OCI-LY7 (cell line): ENCODE measurements at regions not wholly inside any gene's neighbourhood (a gene's known extent, or its start where the extent isn't known, plus 50 kb on each side); places are given as distances from the start of the nearest gene placed in this dataset.

Experiments used
- BruUV-seq: library from RNA; stranded (reverse); fragments of 400-500 nt; replicated peaks from 2 replicates; lab custom pipeline; 2021; lab: Mats Ljungman, UMichigan
- CTCF ChIA-PET: fragments of 300-600 bp; sonication (Branson Sonifier 250); formaldehyde crosslinking; loops from one replicate; lab custom pipeline; 2022; ENCODE audit warnings: antibody characterized with exemption; ENCODE audit not compliant: unreplicated experiment; lab: Charles Lee
- POLR2A ChIA-PET: fragments of 300-600 bp; sonication (Branson Sonifier 250); formaldehyde crosslinking; loops from one replicate; lab custom pipeline; 2022; ENCODE audit warnings: antibody characterized with exemption; lab: Charles Lee
- DNase-seq: peaks from one replicate; pipeline ENCODE4 v3.0.0-alpha.2; 2015; ENCODE audit warnings: low spot score
- H2AFZ ChIP-seq: fragments of 200-600 bp; sonication (generic), shearing (Covaris generic); 2 replicates; pipeline ENCODE4 v1.6.1; 2014; ENCODE audit warnings: mild to moderate bottlenecking, antibody characterized with exemption, low read length, moderate library complexity
- H3K27ac ChIP-seq: fragments of 200-600 bp; sonication (generic); 2 replicates; pipeline ENCODE4 v1.5.1; 2014; ENCODE audit warnings: mixed run types, low read depth, mild to moderate bottlenecking, moderate library complexity, low read length, inconsistent platforms; ENCODE audit not compliant: poor library complexity, severe bottlenecking
- H3K36me3 ChIP-seq: fragments of 200-600 bp; sonication (generic); 2 replicates; pipeline ENCODE4 v1.6.1; 2014; ENCODE audit warnings: mild to moderate bottlenecking, antibody characterized with exemption, low read length, moderate library complexity, mixed read lengths; ENCODE audit not compliant: insufficient read depth
- H3K4me1 ChIP-seq: fragments of 200-600 bp; sonication (generic); 2 replicates; pipeline ENCODE4 v1.5.1; 2014; ENCODE audit warnings: mild to moderate bottlenecking, low read length; ENCODE audit not compliant: insufficient read depth, poor library complexity, severe bottlenecking
- H3K4me2 ChIP-seq: fragments of 200-600 bp; sonication (generic); 2 replicates; pipeline ENCODE4 v1.6.1; 2014; ENCODE audit warnings: mild to moderate bottlenecking, low read length
- H3K4me3 ChIP-seq: fragments of 200-600 bp; sonication (generic); 2 replicates; pipeline ENCODE4 v1.5.1; 2014; ENCODE audit warnings: mild to moderate bottlenecking, low read depth, low read length; ENCODE audit not compliant: poor library complexity, severe bottlenecking
- H3K79me2 ChIP-seq: fragments of 200-600 bp; sonication (generic); 2 replicates; pipeline ENCODE4 v1.6.1; 2016; ENCODE audit warnings: low read depth, mild to moderate bottlenecking, low read length, moderate library complexity, mixed read lengths; ENCODE audit not compliant: insufficient read depth
- H3K9me2 ChIP-seq: fragments of 200-600 bp; sonication (generic); 2 replicates; pipeline ENCODE4 v1.6.1; 2016; ENCODE audit warnings: mild to moderate bottlenecking, low read length, mixed read lengths; ENCODE audit not compliant: insufficient read depth
- H3K9me3 ChIP-seq: fragments of 200-600 bp; sonication (generic); 2 replicates; pipeline ENCODE4 v1.6.1; 2014; ENCODE audit warnings: mild to moderate bottlenecking, mixed run types, low read length, mixed read lengths
- H4K20me1 ChIP-seq: fragments of 200-600 bp; sonication (generic); 2 replicates; pipeline ENCODE4 v1.6.1; 2014; ENCODE audit warnings: mild to moderate bottlenecking, antibody characterized with exemption, low read length, moderate library complexity, mixed read lengths; ENCODE audit not compliant: insufficient read depth
- CTCF ChIP-seq: fragments of 200-600 bp; sonication (generic); conservative IDR thresholded peaks from 2 replicates; pipeline ENCODE4 v1.5.1; 2014; ENCODE audit warnings: mild to moderate bottlenecking, antibody characterized with exemption, low read length, moderate library complexity, mixed read lengths
- EZH2phosphoT487 ChIP-seq: fragments of 200-600 bp; sonication (generic); IDR thresholded peaks from 2 replicates; pipeline ENCODE4 v1.6.1; 2018; ENCODE audit warnings: low read depth, borderline replicate concordance, mild to moderate bottlenecking, mixed run types, antibody characterized with exemption, low read length, moderate library complexity, mixed read lengths
- intact Hi-C: fragments of 100-400 bp; cut with micrococcal nuclease; formaldehyde crosslinking; loops from one replicate; pipeline ENCODE4 v1.10.0; 2022; ENCODE audit not compliant: unreplicated experiment

GRCh38 chr1:36743286-36744005 lies 260.7 kb upstream of the CSF3R start:
- no peaks in the 10 kb centered on the region for H3K4me1 ChIP-seq
- POLR2A ChIA-PET: no interaction called here

GRCh38 chr1:36741066-36741465 lies 258.4 kb upstream of the CSF3R start:
- no peak overlapping the region for H3K4me2 ChIP-seq
- no peak overlapping the region for H2AFZ ChIP-seq
- DNase-seq: no peak
- no peak overlapping the region for H3K4me3 ChIP-seq
- BruUV-seq: no TSS peak
- no peaks in the 10 kb centered on the region for H3K4me1 ChIP-seq
- TF ChIP-seq EZH2phosphoT487 (no peak), CTCF (no peak)
- H3K9me2 ChIP-seq: no peaks in the 10 kb centered on the region
- ChIA-PET POLR2A (no interaction called here), CTCF (no interaction called here)
- no peaks in the 10 kb centered on the region for H3K79me2 ChIP-seq
- H3K9me3 ChIP-seq: 0 out of 2 replicates have a peak, but pooled peaks cover 4% of the 10 kb centered on the region
- no peak overlapping the region for H3K27ac ChIP-seq
- intact Hi-C loops: no loop called here
- no peaks in the 10 kb centered on the region for H3K36me3 ChIP-seq
- no peaks in the 10 kb centered on the region for H4K20me1 ChIP-seq

More at GRCh38 chr1:36743286-36744005, 260.7 kb upstream of the CSF3R start:
- no peak overlapping the region for H3K4me3 ChIP-seq
- H3K36me3 ChIP-seq: no peaks in the 10 kb centered on the region
- no peak overlapping the region for H3K4me2 ChIP-seq
- CTCF ChIA-PET: no interaction called here
- no peak overlapping the region for H2AFZ ChIP-seq
- no TSS peak for BruUV-seq
- intact Hi-C loops: no loop called here
- H3K9me3 ChIP-seq: 0 out of 2 replicates have a peak, but pooled peaks cover 4% of the 10 kb centered on the region
- no peaks in the 10 kb centered on the region for H3K9me2 ChIP-seq
- no peak overlapping the region for H3K27ac ChIP-seq
- H4K20me1 ChIP-seq: no peaks in the 10 kb centered on the region
- TF ChIP-seq EZH2phosphoT487 (no peak), CTCF (no peak)
- no peak for DNase-seq
- no peaks in the 10 kb centered on the region for H3K79me2 ChIP-seq

GRCh38 chr1:36740446-36740845 lies 257.7 kb upstream of the CSF3R start:
- Histone ChIP-seq H4K20me1 (no peaks in the 10 kb centered on the region), H3K4me2 (no peak overlapping the region), H3K9me2 (no peaks in the 10 kb centered on the region), H3K9me3 (0 out of 2 replicates have a peak, but pooled peaks cover 4% of the 10 kb centered on the region), H2AFZ (no peak overlapping the region), H3K36me3 (no peaks in the 10 kb centered on the region), H3K79me2 (no peaks in the 10 kb centered on the region), H3K4me1 (no peaks in the 10 kb centered on the region), H3K4me3 (no peak overlapping the region), H3K27ac (no peak overlapping the region)
- ChIA-PET POLR2A (no interaction called here), CTCF (no interaction called here)
- intact Hi-C loops: no loop called here
- TF ChIP-seq CTCF: no peak
- TF ChIP-seq EZH2phosphoT487: no peak
- no peak for DNase-seq
- no TSS peak for BruUV-seq
